ENCODE measurements at regions not wholly inside any gene's neighbourhood (a gene's known extent, or its start where the extent isn't known, plus 50 kb on each side); places are given as distances from the start of the nearest gene placed in this dataset.

DNA sequence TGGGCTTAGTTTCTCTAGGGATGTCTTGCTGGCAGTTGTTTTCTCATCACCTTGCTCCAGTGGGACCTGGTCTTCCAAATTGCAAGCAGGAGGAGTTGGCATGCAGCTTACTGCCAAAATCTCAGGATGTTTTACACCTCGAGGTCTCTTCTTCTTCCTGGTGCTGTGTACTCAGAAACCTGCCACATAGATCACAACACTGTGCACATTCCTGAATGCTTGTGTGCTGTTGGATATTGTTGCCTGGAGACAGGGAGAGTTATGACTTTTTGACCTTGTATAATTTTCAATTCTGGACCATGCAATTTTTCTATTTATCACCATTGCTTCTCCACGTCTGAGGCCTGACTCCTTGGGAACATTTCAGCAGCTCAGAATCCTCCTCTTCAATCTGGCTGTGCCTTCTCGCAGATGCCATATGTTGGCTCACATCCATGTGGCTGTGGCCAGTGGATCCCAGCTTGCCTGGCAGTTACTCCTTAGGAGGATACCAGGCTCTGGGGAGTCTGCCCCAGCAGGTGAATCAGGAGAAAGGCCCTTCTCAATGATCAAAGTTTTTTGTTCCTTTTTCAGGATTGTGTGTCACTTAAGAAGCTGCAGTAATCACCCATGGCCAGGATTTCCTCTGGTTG is 489.3 kb downstream of the TSN start:
- TF ChIP-seq, protein P1, sequence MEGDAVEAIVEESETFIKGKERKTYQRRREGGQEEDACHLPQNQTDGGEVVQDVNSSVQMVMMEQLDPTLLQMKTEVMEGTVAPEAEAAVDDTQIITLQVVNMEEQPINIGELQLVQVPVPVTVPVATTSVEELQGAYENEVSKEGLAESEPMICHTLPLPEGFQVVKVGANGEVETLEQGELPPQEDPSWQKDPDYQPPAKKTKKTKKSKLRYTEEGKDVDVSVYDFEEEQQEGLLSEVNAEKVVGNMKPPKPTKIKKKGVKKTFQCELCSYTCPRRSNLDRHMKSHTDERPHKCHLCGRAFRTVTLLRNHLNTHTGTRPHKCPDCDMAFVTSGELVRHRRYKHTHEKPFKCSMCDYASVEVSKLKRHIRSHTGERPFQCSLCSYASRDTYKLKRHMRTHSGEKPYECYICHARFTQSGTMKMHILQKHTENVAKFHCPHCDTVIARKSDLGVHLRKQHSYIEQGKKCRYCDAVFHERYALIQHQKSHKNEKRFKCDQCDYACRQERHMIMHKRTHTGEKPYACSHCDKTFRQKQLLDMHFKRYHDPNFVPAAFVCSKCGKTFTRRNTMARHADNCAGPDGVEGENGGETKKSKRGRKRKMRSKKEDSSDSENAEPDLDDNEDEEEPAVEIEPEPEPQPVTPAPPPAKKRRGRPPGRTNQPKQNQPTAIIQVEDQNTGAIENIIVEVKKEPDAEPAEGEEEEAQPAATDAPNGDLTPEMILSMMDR (IDR thresholded peaks at IDR 0.05) = no peak
- TF ChIP-seq EZH2 (IDR thresholded peaks at IDR 0.05) (no peak), EZH2phosphoT487 (IDR thresholded peaks at IDR 0.05) (no peak)

Data from neural progenitor cell (in vitro differentiated cells).